Stimulated activated CD4-positive, alpha-beta T cell treated with anti-CD3 and anti-CD28 coated beads, TNF-alpha, amount 100 ng/mL, for 48 hours (primary cell): ENCODE measurements at regions not wholly inside any gene's neighbourhood (a gene's known extent, or its start where the extent isn't known, plus 50 kb on each side); places are given as distances from the start of the nearest gene placed in this dataset.
"Not testable (repeated sequence)": the region's sequence is repeated elsewhere in the genome, so short reads cannot be mapped to it uniquely, and the experiment has no call there.

ENCODE experiments used
- DNase-seq, 3 donors: peaks; one replicate each; pipeline ENCODE4 v3.0.0-alpha.2; 2020; ENCODE audit warnings: low read depth in 3 of 3

GRCh38 chr5:18323891-18324290, 689.6 kb downstream of the TAF11L14 start:
- DNase-seq, result no peak

- DNase-seq, result no peak
Observed at GRCh38 chr5:18325431-18325830, 691.2 kb downstream of the TAF11L14 start.

GRCh38 chr5:18329328-18329727, 695.1 kb downstream of the TAF11L14 start:
- DNase-seq, result no peak

GRCh38 chr5:18333841-18334240, 699.6 kb downstream of the TAF11L14 start:
- no peak for DNase-seq

- no peak for DNase-seq
Observed at GRCh38 chr5:18334949-18335348, 700.7 kb downstream of the TAF11L14 start.

- DNase-seq, result no peak
Observed at GRCh38 chr5:18354828-18355227, 720.6 kb downstream of the TAF11L14 start.

GRCh38 chr5:18357486-18357885, 723.2 kb downstream of the TAF11L14 start:
- no peak for DNase-seq

GRCh38 chr5:18366234-18366633, 732.0 kb downstream of the TAF11L14 start:
- DNase-seq, result no peak

- no peak for DNase-seq
Observed at GRCh38 chr5:18370531-18370930, 736.3 kb downstream of the TAF11L14 start.

- no peak for DNase-seq
Observed at GRCh38 chr5:18375641-18376040, 741.4 kb downstream of the TAF11L14 start.

GRCh38 chr5:18378066-18378465, 743.8 kb downstream of the TAF11L14 start:
- no peak for DNase-seq

- no peak for DNase-seq
Observed at GRCh38 chr5:18379189-18379588, 744.9 kb downstream of the TAF11L14 start.

- DNase-seq, result no peak
Observed at GRCh38 chr5:18380729-18381362, 746.6 kb downstream of the TAF11L14 start.

GRCh38 chr5:18393565-18394442, 759.5 kb downstream of the TAF11L14 start:
- peak; percentile 4 to 20 (median 18) for DNase-seq

GRCh38 chr5:18394443-18394804, 760.2 kb downstream of the TAF11L14 start:
- no peak for DNase-seq

GRCh38 chr5:18395126-18396110, 761.2 kb downstream of the TAF11L14 start:
- DNase-seq, result no peak

GRCh38 chr5:18397371-18397770, 763.1 kb downstream of the TAF11L14 start:
- DNase-seq, result no peak

- no peak for DNase-seq
Observed at GRCh38 chr5:18397891-18398290, 763.6 kb downstream of the TAF11L14 start.

GRCh38 chr5:18399461-18400327, 765.4 kb downstream of the TAF11L14 start:
- DNase-seq, result not testable (repeated sequence)

- no peak for DNase-seq
Observed at GRCh38 chr5:18403141-18403540, 768.9 kb downstream of the TAF11L14 start.

GRCh38 chr5:18403941-18404438, 769.7 kb downstream of the TAF11L14 start:
- no peak for DNase-seq
